ENCODE measurements at regions not wholly inside any gene's neighbourhood (a gene's known extent, or its start where the extent isn't known, plus 50 kb on each side); places are given as distances from the start of the nearest gene placed in this dataset.
A peak's percentile ranks its signal among the peaks of the same experiment; 100 is the strongest.

GRCh38 chr6:121856296-121856695, 420.9 kb downstream of the GJA1 start:
- TF ChIP-seq CTCF (IDR thresholded peaks at IDR 0.05), result no peak
- TF ChIP-seq POLR2A (IDR thresholded peaks at IDR 0.05), result no peak
- TF ChIP-seq POLR2AphosphoS5 (IDR thresholded peaks at IDR 0.05; ENCODE audit: insufficient read depth in 1 of 2, low read depth in 1 of 2), result no peak
- DNase-seq (ENCODE audit: extremely low spot score in 2 of 2), result no peak
- intact Hi-C loops (cut with DNase I), result loop anchor here (10.0 kb wide), 1 partner anchor 421 kb away; the partner anchor contains the start of gene GJA1
- Histone ChIP-seq H3K4me3 (no peak overlapping the region), H3K27ac (peak overlapping the region; percentile 53), H3K4me1 (peaks cover 8% of the 10 kb centered on the region), H3K36me3 (no peaks in the 10 kb centered on the region), H3K27me3 (no peaks in the 10 kb centered on the region), H3K9me3 (no peaks in the 10 kb centered on the region)

GRCh38 chr6:121857551-121857950, 422.1 kb downstream of the GJA1 start:
- TF ChIP-seq POLR2AphosphoS5 (IDR thresholded peaks at IDR 0.05; ENCODE audit: insufficient read depth in 1 of 2, low read depth in 1 of 2), result no peak
- H3K27me3 ChIP-seq, result no peaks in the 10 kb centered on the region
- peaks cover 8% of the 10 kb centered on the region for H3K4me1 ChIP-seq
- H3K27ac ChIP-seq, result peak overlapping the region; percentile 53
- DNase-seq (ENCODE audit: extremely low spot score in 2 of 2), result no peak
- intact Hi-C loops (cut with DNase I), result loop anchor here (10.0 kb wide), 1 partner anchor 423 kb away; the partner anchor contains the start of gene GJA1
- no peaks in the 10 kb centered on the region for H3K36me3 ChIP-seq
- no peak overlapping the region for H3K4me3 ChIP-seq
- no peaks in the 10 kb centered on the region for H3K9me3 ChIP-seq

- Histone ChIP-seq H3K27ac (peak overlapping the region; percentile 53), H3K27me3 (no peaks in the 10 kb centered on the region), H3K4me1 (peaks cover 8% of the 10 kb centered on the region), H3K4me3 (no peak overlapping the region), H3K9me3 (no peaks in the 10 kb centered on the region), H3K36me3 (no peaks in the 10 kb centered on the region)
- DNase-seq (ENCODE audit: extremely low spot score in 2 of 2), result no peak
- TF ChIP-seq CTCF (IDR thresholded peaks at IDR 0.05) (no peak), POLR2AphosphoS5 (IDR thresholded peaks at IDR 0.05; ENCODE audit: insufficient read depth in 1 of 2, low read depth in 1 of 2) (no peak), POLR2A (IDR thresholded peaks at IDR 0.05) (no peak)
- intact Hi-C loops (cut with DNase I), result loop anchor here (10.0 kb wide), 1 partner anchor 424 kb away; the partner anchor contains the start of gene GJA1
Measured at GRCh38 chr6:121858310-121858709, 422.9 kb downstream of the GJA1 start.

- peak overlapping the region; percentile 10 for H3K27ac ChIP-seq
- no peaks in the 10 kb centered on the region for H3K36me3 ChIP-seq
- H3K9me3 ChIP-seq, result no peaks in the 10 kb centered on the region
- H3K27me3 ChIP-seq, result no peaks in the 10 kb centered on the region
- peaks cover 8% of the 10 kb centered on the region for H3K4me1 ChIP-seq
- DNase-seq (ENCODE audit: extremely low spot score in 2 of 2), result no peak
- H3K4me3 ChIP-seq, result no peak overlapping the region
- intact Hi-C loops (cut with DNase I), result loop anchor here (10.0 kb wide), 1 partner anchor 424 kb away; the partner anchor contains the start of gene GJA1
- TF ChIP-seq POLR2A (IDR thresholded peaks at IDR 0.05) (no peak), POLR2AphosphoS5 (IDR thresholded peaks at IDR 0.05; ENCODE audit: insufficient read depth in 1 of 2, low read depth in 1 of 2) (no peak), CTCF (IDR thresholded peaks at IDR 0.05) (no peak)
Measured at GRCh38 chr6:121858986-121859385, 423.5 kb downstream of the GJA1 start.

- TF ChIP-seq POLR2A (IDR thresholded peaks at IDR 0.05) (no peak), CTCF (IDR thresholded peaks at IDR 0.05) (no peak), POLR2AphosphoS5 (IDR thresholded peaks at IDR 0.05; ENCODE audit: insufficient read depth in 1 of 2, low read depth in 1 of 2) (no peak)
- Histone ChIP-seq H3K27me3 (no peaks in the 10 kb centered on the region), H3K27ac (peak overlapping the region; percentile 29), H3K9me3 (no peaks in the 10 kb centered on the region), H3K36me3 (no peaks in the 10 kb centered on the region), H3K4me3 (no peak overlapping the region), H3K4me1 (peaks cover 9% of the 10 kb centered on the region)
- intact Hi-C loops (cut with DNase I), result no loop called here
- DNase-seq (ENCODE audit: extremely low spot score in 2 of 2), result no peak
Measured at GRCh38 chr6:121865811-121866210, 430.4 kb downstream of the GJA1 start.

Data from vagina (tissue), 2 donors.